Peyer's patch (tissue), 4 donors: ENCODE measurements at regions not wholly inside any gene's neighbourhood (a gene's known extent, or its start where the extent isn't known, plus 50 kb on each side); places are given as distances from the start of the nearest gene placed in this dataset.

Source experiments
- POLR2A ChIP-seq, 2 donors: fragments of 450-650 bp; IDR thresholded peaks; one replicate each; pipeline ENCODE4 v1.5.1; 2017; ENCODE audit warnings: antibody characterized with exemption in 2 of 2, mild to moderate bottlenecking in 2 of 2, moderate library complexity in 2 of 2
- TF ChIP-seq, protein P1 (sequence below), 6 experiments: fragments of 450-650 bp in 4 of 6; fragments of 200-600 bp in 2 of 6; sonication (generic) in 1 of 6; IDR thresholded peaks; one replicate each; pipeline ENCODE4 v1.5.1; 2017 to 2019; ENCODE audit warnings: antibody characterized with exemption in 6 of 6, mild to moderate bottlenecking in 3 of 6, moderate library complexity in 1 of 6

DNA sequence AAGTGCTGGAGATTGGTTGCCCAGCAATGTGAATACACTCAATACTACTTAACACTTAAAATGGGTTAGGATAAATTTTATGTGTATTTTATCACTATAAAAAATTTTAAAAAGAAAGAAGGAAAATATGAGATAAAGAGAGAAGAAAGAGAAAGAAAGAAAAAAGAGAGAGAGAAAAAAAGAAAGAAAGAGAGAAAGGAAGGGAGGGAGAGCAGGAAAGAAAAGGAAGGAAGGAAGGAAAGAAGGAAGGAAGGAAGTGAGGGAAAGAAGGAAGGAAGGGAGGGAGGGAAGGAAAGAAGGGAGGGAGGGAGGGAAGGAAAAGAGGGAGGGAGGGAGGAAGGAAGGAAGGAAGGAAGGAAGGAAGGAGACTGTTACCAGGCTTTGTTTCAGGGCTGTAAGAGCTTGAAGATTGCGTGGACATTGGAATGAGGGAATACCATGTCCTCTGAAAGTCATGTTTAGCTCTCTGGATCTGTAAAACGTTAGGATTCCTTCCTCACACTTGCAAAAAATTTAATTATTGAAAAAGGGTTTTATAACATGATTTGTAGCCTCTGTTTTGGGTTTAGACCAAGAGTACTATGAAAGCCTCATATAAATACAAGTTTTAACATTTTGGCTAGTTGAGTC is 152.3 kb upstream of the DAP start:
- no peak for TF ChIP-seq POLR2A (IDR thresholded peaks at IDR 0.05)
- TF ChIP-seq, protein P1, sequence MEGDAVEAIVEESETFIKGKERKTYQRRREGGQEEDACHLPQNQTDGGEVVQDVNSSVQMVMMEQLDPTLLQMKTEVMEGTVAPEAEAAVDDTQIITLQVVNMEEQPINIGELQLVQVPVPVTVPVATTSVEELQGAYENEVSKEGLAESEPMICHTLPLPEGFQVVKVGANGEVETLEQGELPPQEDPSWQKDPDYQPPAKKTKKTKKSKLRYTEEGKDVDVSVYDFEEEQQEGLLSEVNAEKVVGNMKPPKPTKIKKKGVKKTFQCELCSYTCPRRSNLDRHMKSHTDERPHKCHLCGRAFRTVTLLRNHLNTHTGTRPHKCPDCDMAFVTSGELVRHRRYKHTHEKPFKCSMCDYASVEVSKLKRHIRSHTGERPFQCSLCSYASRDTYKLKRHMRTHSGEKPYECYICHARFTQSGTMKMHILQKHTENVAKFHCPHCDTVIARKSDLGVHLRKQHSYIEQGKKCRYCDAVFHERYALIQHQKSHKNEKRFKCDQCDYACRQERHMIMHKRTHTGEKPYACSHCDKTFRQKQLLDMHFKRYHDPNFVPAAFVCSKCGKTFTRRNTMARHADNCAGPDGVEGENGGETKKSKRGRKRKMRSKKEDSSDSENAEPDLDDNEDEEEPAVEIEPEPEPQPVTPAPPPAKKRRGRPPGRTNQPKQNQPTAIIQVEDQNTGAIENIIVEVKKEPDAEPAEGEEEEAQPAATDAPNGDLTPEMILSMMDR (IDR thresholded peaks at IDR 0.05), result no peak
